ENCODE measurements at regions not wholly inside any gene's neighbourhood (a gene's known extent, or its start where the extent isn't known, plus 50 kb on each side); places are given as distances from the start of the nearest gene placed in this dataset.

DNA sequence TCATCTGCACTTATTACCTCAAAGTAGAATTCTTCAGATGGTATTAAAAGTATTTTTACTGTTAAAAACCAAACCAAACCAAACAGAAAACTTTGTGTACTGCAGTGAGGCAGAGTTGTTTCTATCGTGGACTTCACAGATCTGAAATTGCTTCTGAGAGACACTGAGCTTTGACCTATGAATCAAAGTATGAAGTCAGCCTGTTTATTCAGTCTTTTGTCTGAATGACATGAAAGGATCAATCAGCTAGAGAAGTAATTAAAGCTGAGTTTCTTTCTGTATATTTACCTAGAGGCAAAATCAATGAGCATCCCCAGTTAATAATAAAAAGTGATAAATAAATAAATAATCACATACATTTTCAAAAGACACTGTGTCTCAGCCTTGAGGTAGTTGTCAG lies 2121.0 kb downstream of the PCDH7 start:
- TF ChIP-seq POLR2A (IDR thresholded peaks at IDR 0.05; ENCODE audit: low read length) (no peak), GATA1 (IDR thresholded peaks at IDR 0.05; ENCODE audit: low read depth, low read length) (no peak)
